ENCODE measurements at regions not wholly inside any gene's neighbourhood (a gene's known extent, or its start where the extent isn't known, plus 50 kb on each side); places are given as distances from the start of the nearest gene placed in this dataset.

DNA sequence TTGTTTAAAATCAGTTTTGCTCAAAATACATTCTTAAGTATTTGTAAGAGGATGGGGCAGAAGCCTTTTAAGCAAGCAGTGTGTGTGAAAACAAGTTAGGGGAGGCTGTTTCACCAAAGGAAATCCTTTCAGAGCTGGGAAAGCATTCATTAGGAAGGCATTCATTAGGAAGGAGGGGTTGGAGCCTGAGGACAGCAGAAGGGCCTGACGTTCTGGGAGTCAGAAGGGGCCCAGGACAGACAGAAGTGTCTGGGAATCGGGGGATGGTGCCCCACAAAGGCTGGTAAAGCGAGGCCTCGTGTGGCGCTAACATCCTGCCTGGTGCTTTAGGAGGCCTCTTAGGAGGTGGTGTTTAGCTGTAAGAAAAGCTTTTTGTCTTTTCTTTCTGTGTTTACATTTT lies 80.6 kb upstream of the NXT1 start:
- H3K4me3 Mint-ChIP-seq, result no peak overlapping the region
- H3K36me3 Mint-ChIP-seq, result no peaks in the 10 kb centered on the region
- H3K27me3 Mint-ChIP-seq, result peaks cover 3 to 9% of the 10 kb centered on the region in 2 donors
- ATAC-seq (no peak), DNase-seq (ENCODE audit: low spot score) (no peak)
- H3K9me3 Mint-ChIP-seq, result no peaks in the 10 kb centered on the region
- no peak overlapping the region for H3K27ac Mint-ChIP-seq
- no peaks in the 10 kb centered on the region for H3K4me1 Mint-ChIP-seq (ENCODE audit: low read depth in 2 of 2)

DNA sequence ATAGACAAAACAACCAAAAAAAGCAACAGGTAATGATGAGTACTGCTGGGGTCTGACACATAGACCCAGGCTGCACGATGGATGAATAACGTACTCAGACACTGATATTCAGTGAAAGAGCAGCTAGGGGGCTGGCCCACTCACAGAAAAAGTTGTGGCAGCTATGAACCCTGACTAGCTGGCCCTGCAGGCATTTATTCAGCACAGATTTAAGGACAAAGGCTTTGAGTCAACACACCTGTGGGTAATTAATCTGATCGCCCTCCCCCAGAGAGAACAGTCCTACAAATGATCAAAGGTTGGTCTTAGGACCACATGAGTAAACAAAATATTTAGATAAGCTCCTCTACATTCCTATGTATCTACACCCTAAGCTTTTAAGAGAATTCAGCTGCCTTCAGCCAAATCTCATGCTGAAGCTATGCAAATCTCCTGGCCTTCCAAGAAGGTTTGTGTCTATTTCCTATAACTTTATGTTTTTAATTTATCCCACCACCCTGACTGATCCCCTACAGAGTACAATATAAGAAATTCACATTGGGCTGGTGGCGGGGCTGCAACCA lies 81.7 kb upstream of the NXT1 start:
- no peak overlapping the region for H3K27ac Mint-ChIP-seq
- H3K36me3 Mint-ChIP-seq, result no peaks in the 10 kb centered on the region
- no peak for ATAC-seq
- H3K9me3 Mint-ChIP-seq, result peaks cover under 1% of the 10 kb centered on the region
- DNase-seq (ENCODE audit: low spot score), result no peak
- no peaks in the 10 kb centered on the region for H3K4me1 Mint-ChIP-seq (ENCODE audit: low read depth in 2 of 2)
- H3K4me3 Mint-ChIP-seq, result no peak overlapping the region
- H3K27me3 Mint-ChIP-seq, result peaks cover 3 to 9% of the 10 kb centered on the region in 2 donors

DNA sequence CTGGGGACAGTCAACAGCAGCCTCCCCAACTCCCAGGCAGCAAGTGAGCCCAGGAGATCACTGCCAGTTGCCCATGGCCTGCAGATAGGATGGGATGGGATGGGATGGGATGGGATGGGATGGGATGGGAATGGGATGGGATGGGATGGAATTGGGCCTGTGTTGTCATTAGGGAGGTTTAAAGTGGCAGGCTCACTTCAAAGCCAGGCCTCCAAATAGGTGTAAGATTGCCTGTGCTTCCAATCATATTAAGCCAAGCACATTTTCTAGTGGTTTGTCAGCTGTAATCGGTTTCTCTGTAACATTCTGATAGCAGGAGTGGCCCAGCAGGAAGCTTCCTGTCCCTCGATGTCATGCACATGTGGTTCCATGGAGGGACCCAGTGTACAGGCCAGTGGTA lies 82.7 kb upstream of the NXT1 start:
- H3K27me3 Mint-ChIP-seq, result peaks cover 3 to 9% of the 10 kb centered on the region in 2 donors
- no peaks in the 10 kb centered on the region for H3K36me3 Mint-ChIP-seq

DNA sequence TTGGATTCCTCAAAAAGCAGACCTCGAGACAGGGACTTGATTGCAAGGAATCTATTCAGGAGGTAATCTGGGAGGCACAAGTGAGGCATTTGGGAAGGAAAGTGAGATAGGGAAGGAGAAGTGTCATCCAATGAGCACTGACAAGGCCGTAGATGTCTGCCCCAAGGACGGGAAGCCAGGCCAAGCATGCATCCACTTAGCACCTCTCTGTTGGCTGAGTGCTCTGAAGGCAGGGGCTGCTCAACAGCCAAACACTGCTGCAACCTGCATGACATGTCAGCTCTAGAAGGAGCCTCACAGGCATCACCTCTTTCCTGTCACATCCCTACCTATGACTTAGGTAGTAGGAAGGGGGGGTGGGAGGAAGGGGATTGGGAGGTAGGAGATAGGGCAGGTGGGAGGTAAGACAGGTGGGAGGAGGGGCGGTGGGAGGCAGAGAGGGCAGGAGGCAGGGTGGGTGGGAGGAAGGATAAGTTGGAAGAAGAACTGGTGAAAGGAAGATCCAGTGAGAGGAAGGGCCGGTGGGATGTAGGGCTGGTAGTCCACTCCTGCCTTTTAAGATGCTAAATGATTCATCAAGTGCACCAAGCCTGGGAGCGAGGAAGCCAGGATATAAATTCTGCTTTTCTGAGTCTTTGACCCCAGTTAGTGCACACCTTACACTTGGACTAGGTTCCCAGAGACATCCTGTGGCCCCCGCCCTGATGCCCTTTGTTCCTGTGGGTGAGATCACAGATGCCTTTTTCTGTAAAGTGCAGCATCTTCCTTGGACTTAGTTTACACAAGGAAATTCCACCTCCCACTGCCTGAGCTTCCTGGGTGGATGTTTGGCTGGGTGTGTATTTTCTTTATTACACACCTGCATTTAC lies 83.8 kb upstream of the NXT1 start:
- DNase-seq (ENCODE audit: low spot score), result no peak
- Mint-ChIP-seq H3K4me1 (ENCODE audit: low read depth in 2 of 2) (no peaks in the 10 kb centered on the region), H3K9me3 (peaks cover 3% of the 10 kb centered on the region), H3K36me3 (no peaks in the 10 kb centered on the region), H3K27ac (no peak overlapping the region), H3K4me3 (no peak overlapping the region), H3K27me3 (peaks cover 3 to 9% of the 10 kb centered on the region in 2 donors)
- ATAC-seq, result no peak

More for the DNA sequence above, 82.7 kb upstream of the NXT1 start:
- H3K4me1 Mint-ChIP-seq (ENCODE audit: low read depth in 2 of 2), result no peaks in the 10 kb centered on the region
- DNase-seq (ENCODE audit: low spot score) (no peak), ATAC-seq (no peak)
- no peak overlapping the region for H3K4me3 Mint-ChIP-seq
- H3K27ac Mint-ChIP-seq, result no peak overlapping the region
- peaks cover 3% of the 10 kb centered on the region for H3K9me3 Mint-ChIP-seq

DNA sequence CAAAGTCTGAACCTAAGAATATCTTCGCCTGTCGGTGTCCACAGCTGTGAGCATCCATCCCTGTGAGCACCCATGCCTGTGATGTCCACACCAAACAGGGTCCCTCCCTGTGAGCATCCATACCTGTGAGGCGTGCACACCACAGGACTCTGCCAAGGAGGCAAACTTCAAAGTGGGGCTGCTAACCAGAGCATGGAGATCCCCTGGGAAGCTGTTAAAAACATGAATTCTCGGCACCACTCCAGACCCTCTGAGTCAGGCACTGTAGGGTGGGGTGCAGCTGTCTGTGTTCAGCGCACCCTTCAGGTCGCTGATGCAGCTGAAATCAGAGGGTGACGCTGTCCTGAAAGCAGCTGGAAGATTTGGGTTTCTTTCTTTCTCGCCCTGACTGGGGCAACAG lies 85.4 kb upstream of the NXT1 start:
- no peak for DNase-seq (ENCODE audit: low spot score)
- ATAC-seq, result no peak
- Mint-ChIP-seq H3K4me3 (no peak overlapping the region), H3K9me3 (peaks cover 3% of the 10 kb centered on the region), H3K4me1 (ENCODE audit: low read depth in 2 of 2) (no peaks in the 10 kb centered on the region), H3K36me3 (no peaks in the 10 kb centered on the region), H3K27me3 (peaks cover 0 to 9% of the 10 kb centered on the region in 2 donors), H3K27ac (no peak overlapping the region)

DNA sequence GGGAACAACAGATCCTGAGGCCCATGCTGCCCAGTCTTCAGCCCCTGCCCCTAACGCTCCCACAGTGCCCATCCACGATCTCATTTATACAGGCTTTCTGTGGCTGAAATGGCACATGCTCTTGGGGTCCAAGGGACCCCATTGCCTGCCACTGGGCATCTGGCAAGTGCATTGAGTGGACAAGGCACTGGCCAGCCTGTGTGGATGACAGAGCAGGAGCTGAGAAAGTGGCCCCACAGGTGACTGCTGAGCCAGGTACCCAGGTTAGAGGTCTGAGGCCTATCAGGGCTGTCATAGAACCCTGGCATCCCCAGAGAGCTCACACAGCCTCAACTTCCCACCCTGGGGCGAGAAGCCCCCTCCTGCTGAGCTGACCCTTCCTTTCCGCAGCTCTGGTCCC lies 86.0 kb upstream of the NXT1 start:
- no peaks in the 10 kb centered on the region for H3K36me3 Mint-ChIP-seq
- no peaks in the 10 kb centered on the region for H3K4me1 Mint-ChIP-seq (ENCODE audit: low read depth in 2 of 2)
- peaks cover 3% of the 10 kb centered on the region for H3K9me3 Mint-ChIP-seq
- peaks cover 3 to 6% of the 10 kb centered on the region in 2 donors for H3K27me3 Mint-ChIP-seq
- H3K27ac Mint-ChIP-seq, result no peak overlapping the region
- ATAC-seq (no peak), DNase-seq (ENCODE audit: low spot score) (no peak)
- no peak overlapping the region for H3K4me3 Mint-ChIP-seq

DNA sequence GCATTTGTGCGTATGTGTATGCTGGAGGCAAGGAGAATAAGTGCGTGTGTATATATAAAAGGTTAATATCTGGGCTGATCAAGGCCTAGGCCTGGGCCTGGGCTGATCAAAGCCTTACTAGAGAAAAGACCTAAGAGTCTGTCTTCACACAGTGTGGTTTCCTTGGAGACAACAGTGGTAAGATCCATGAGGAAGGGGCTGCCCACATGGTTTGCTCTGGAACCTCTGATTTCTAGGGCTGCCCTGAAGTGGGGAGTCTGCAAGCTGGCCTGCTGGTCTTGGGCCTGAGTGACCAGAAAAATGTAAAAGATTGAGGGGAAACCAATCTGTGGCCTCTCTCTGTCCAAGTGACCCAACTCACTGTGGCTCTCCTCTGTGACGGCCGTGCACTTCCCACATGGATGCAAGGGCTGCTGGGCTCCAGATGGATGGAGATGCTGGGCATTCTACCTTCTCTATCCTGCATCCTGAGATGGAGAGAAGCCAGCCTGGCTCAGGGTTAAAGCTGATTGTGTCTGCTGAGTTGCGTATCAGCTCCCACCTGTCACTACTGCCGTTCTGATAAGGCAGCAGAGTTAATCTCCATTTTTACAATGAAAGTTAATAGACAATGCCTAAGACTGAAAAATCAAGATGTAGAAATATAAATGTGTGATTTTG lies 90.3 kb upstream of the NXT1 start:
- peaks cover 3 to 4% of the 10 kb centered on the region in 2 donors for H3K27me3 Mint-ChIP-seq
- no peak for ATAC-seq
- no peaks in the 10 kb centered on the region for H3K4me1 Mint-ChIP-seq (ENCODE audit: low read depth in 2 of 2)
- H3K36me3 Mint-ChIP-seq, result no peaks in the 10 kb centered on the region
- H3K27ac Mint-ChIP-seq, result no peak overlapping the region
- peaks cover 3% of the 10 kb centered on the region for H3K9me3 Mint-ChIP-seq
- H3K4me3 Mint-ChIP-seq, result no peak overlapping the region
- DNase-seq (ENCODE audit: low spot score), result no peak

DNA sequence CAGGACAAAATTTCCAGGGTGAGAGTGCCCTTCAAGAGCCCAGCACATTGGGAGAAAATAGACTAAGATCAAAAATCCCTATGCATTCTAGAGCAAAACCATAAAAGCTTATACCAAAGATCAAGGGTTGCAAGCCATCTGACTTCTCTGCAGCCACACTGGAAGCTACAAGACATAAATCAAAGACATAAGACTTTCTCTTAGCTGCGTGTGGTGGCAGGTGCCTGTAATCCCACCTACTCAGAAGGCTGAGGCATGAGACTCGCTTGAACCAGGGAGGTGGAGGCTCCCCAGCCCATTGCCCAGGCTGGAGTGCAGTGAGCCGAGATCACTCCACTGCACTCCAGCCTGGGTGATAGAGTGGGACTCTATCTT lies 91.9 kb upstream of the NXT1 start:
- Mint-ChIP-seq H3K27me3 (peaks cover 8 to 17% of the 10 kb centered on the region in 2 donors), H3K27ac (no peak overlapping the region), H3K9me3 (peaks cover 1% of the 10 kb centered on the region), H3K36me3 (no peaks in the 10 kb centered on the region), H3K4me1 (ENCODE audit: low read depth in 2 of 2) (no peaks in the 10 kb centered on the region), H3K4me3 (no peak overlapping the region)
- ATAC-seq (no peak), DNase-seq (ENCODE audit: low spot score) (no peak)

DNA sequence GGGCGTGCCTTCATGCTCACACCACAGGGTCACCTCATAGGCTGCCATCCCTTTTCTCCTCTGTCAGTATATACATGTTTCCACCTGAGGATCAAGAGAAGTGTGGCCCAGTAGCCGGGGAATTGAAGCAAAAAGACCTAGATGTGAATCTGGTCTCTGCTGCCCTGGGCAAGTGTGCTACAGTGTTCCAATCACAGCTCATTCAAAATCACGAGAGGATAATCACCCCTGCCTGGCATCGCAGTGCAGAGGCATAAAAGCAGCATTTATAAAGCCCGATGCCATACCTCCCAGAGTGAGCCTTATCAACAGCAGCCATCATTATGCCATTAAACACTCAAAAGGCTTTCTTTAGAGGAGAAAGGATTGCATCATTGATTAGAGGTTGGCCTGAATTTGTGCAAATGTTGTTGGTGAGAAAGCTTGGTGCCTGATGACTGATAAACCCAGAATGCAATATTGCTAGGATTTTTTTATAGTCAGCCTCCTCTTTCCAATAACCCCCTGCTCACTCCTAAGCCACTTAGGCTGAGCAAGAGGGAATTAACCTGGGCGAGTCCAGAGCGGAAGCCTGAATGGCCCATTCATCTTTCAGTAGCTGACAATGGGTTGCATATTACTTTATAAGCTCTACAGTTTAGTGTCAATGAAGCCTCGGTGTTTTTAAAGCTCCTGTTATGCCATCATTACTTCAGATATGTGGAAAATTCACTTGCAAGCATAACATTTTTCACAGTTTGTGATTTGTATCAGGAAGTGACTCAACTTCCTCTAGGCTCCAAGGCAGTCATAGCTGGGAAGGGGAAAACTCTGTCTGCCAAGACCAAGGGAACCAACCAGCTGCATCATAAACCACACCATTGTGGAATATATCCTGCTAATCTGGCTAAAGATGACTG lies 92.5 kb upstream of the NXT1 start:
- H3K27ac Mint-ChIP-seq, result no peak overlapping the region
- no peaks in the 10 kb centered on the region for H3K9me3 Mint-ChIP-seq
- DNase-seq (ENCODE audit: low spot score), result no peak
- ATAC-seq, result no peak
- peaks cover 8 to 17% of the 10 kb centered on the region in 2 donors for H3K27me3 Mint-ChIP-seq
- no peaks in the 10 kb centered on the region for H3K36me3 Mint-ChIP-seq
- H3K4me3 Mint-ChIP-seq, result no peak overlapping the region
- H3K4me1 Mint-ChIP-seq (ENCODE audit: low read depth in 2 of 2), result no peaks in the 10 kb centered on the region

DNA sequence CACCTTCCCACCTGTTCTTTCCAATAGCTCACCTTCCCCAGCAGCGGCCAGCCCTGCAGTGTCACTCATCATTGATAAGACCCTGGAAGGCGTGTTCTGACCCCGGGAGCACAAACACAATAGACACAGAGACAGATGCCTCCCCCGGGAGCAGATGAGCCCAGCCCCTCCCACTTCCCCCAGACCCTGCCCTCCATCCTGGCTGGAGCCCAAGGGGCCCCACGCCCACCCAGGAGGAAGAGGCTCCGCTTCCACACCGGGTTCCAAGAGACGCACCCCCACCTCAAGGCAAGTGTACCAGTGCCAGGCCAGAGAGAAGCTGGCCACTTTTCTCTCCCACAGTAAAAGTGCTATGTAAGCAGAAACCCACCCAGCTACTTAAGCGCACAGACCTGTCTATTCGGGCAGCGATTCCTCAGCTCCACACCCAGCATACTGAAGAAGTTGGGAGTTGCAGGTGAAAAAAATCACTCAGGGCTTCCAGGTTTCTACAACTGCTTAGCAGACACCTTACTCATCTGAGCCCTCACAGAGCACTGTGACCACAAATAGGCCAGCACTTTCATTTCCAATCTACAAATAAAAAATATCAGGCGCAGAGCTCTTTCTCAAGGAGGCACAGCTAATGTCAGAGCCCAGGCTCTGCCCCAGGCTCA lies 93.4 kb upstream of the NXT1 start:
- H3K27me3 Mint-ChIP-seq, result peaks cover 8 to 18% of the 10 kb centered on the region in 2 donors
- no peaks in the 10 kb centered on the region for H3K36me3 Mint-ChIP-seq
- no peaks in the 10 kb centered on the region for H3K9me3 Mint-ChIP-seq
- no peak for ATAC-seq
- H3K4me3 Mint-ChIP-seq, result no peak overlapping the region
- no peak overlapping the region for H3K27ac Mint-ChIP-seq
- no peak for DNase-seq (ENCODE audit: low spot score)
- H3K4me1 Mint-ChIP-seq (ENCODE audit: low read depth in 2 of 2), result no peaks in the 10 kb centered on the region

DNA sequence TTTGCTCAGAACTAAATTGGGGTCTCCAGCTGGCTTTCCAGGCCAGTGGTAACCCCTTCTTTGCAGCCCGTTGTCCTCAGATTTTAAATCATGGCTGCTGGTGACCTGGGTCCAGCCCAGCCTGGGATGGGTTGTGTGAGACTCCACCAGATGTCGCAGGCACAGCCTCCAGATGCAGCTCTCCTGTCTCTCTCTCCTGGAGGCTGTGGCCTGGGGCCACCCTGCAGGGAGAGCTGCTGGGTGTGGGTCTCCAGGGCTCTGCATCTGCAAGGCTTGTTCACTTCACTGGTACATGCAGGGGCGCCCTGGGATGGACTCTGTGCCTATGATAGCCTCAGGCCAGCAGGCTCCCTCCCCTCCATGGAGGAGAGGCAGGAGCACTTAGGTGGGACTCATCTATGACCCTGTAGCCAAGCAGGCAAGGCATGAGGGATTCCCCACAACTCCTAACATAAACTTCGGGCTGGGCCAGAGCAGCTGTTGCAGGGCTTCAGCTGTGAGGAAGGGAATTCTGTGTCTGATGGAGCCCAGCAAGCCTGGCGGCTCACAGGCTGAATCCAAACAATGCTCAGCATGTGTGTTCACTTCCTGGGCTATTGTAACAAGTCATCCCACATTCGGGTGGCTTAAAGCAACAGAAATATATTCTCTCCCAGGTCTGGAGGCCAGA lies 94.7 kb upstream of the NXT1 start:
- Mint-ChIP-seq H3K36me3 (no peaks in the 10 kb centered on the region), H3K27ac (no peak overlapping the region), H3K4me3 (no peak overlapping the region), H3K9me3 (no peaks in the 10 kb centered on the region), H3K4me1 (ENCODE audit: low read depth in 2 of 2) (no peaks in the 10 kb centered on the region), H3K27me3 (peaks cover 11 to 28% of the 10 kb centered on the region in 2 donors)
- DNase-seq (ENCODE audit: low spot score) (no peak), ATAC-seq (peak; percentile 25 to 28)

DNA sequence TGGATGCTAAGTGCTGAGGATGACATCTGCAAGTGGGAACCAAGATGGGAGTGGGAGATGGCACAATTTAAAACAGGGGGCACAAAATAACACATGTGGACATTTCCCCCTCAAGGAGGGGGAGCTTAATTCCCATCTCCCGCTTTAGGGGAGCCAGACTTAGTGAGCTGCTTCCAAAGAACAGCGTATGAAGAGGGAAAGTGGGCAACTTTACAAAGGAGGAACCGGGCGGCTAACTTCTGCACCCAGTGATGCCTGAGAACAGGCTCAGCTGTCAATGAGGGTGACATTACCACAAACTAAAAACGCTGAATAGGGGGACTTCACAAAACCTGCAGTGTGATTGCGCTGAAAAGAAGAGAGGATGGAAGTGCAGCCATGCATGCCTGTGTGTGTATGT lies 95.5 kb upstream of the NXT1 start:
- Mint-ChIP-seq H3K4me1 (ENCODE audit: low read depth in 2 of 2) (no peaks in the 10 kb centered on the region), H3K36me3 (no peaks in the 10 kb centered on the region), H3K27me3 (peaks cover 11 to 28% of the 10 kb centered on the region in 2 donors), H3K27ac (no peak overlapping the region), H3K9me3 (no peaks in the 10 kb centered on the region), H3K4me3 (no peak overlapping the region)
- DNase-seq (ENCODE audit: low spot score) (no peak), ATAC-seq (no peak)

DNA sequence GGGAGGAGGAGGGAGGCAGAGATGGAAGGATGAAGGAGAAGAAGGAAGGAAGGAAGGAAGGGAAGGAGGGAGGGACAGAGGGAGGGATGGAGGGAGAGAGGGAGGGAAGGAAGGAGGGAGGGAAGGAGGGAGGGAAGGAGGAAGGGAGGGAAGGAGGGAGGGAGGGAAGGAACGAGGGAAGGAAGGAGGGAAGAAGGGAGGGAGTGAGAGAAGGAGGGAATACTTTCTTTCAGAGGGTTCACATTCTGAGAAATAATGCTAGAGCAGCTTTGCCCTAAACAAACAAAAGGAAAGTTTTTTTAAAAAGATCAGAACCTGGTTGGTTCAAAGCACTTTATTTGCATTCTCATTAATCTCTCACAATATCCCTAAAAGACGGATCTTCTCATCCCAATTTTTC lies 96.1 kb upstream of the NXT1 start:
- peaks cover 14 to 28% of the 10 kb centered on the region in 2 donors for H3K27me3 Mint-ChIP-seq
- no peak overlapping the region for H3K4me3 Mint-ChIP-seq
- no peak for ATAC-seq
- DNase-seq (ENCODE audit: low spot score), result no peak
- H3K4me1 Mint-ChIP-seq (ENCODE audit: low read depth in 2 of 2), result no peaks in the 10 kb centered on the region
- no peaks in the 10 kb centered on the region for H3K36me3 Mint-ChIP-seq
- H3K9me3 Mint-ChIP-seq, result no peaks in the 10 kb centered on the region
- no peak overlapping the region for H3K27ac Mint-ChIP-seq

All from natural killer cell treated with Interleukin-12 subunit alpha and Interleukin-12 subunit beta and Interleukin-15 and Interleukin-18, amount 100 ng/mL, for 72 hours (primary cell).